ENCODE measurements at regions not wholly inside any gene's neighbourhood (a gene's known extent, or its start where the extent isn't known, plus 50 kb on each side); places are given as distances from the start of the nearest gene placed in this dataset.

- DNase-seq (ENCODE audit: low spot score): no peak
- Mint-ChIP-seq H3K27ac (no peak overlapping the region), H3K36me3 (no peaks in the 10 kb centered on the region), H3K9me3 (peaks cover 4% of the 10 kb centered on the region), H3K4me3 (no peak overlapping the region), H3K27me3 (no peaks in the 10 kb centered on the region), H3K4me1 (ENCODE audit: low read depth in 2 of 2) (no peaks in the 10 kb centered on the region)
- ATAC-seq: no peak
Observed at GRCh38 chr21:24785033-24785432, 822.2 kb downstream of the MRPL39 start.

GRCh38 chr21:24781146-24781545 lies 826.1 kb downstream of the MRPL39 start:
- no peak overlapping the region for H3K27ac Mint-ChIP-seq
- no peak for DNase-seq (ENCODE audit: low spot score)
- H3K4me3 Mint-ChIP-seq: no peak overlapping the region
- no peaks in the 10 kb centered on the region for H3K36me3 Mint-ChIP-seq
- no peaks in the 10 kb centered on the region for H3K27me3 Mint-ChIP-seq
- H3K9me3 Mint-ChIP-seq: peaks cover 4% of the 10 kb centered on the region
- H3K4me1 Mint-ChIP-seq (ENCODE audit: low read depth in 2 of 2): no peaks in the 10 kb centered on the region
- ATAC-seq: no peak

DNA sequence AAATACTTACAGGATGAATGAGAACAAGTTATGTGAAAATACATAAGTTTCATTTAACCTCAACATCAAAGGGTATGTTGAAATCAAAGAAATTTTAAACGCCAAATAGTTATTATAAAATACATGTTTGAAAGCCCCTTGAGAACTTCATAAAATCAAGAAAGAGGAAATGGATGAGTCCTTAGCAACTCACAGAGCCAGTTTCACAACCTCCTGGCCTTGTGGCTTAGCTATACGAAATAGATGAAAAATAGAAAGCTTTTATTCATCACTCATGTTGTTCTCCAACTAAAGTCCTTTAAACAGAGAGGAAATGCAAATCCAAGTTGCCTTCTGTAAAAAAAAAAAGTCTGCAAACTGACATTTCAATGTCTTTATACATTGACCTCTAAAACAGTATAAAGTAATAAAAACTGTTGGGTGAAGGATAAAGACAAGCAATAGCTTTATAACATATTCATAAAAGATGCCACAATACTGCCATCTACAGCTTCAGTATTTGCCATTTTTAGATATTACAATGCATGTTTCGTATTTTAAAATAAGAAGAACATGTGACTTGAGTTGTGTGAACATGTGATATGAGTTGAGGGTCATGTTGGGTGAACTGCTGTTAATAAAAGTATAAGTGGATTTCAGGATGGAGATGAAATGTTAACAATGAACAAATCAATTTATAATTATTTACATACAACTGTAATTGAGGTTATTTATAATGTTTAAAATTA lies 847.8 kb downstream of the MRPL39 start:
- Mint-ChIP-seq H3K9me3 (peaks cover 5% of the 10 kb centered on the region), H3K27ac (no peak overlapping the region), H3K4me3 (no peak overlapping the region), H3K4me1 (ENCODE audit: low read depth in 2 of 2) (no peaks in the 10 kb centered on the region), H3K27me3 (no peaks in the 10 kb centered on the region), H3K36me3 (no peaks in the 10 kb centered on the region)
- DNase-seq (ENCODE audit: low spot score): no peak
- no peak for ATAC-seq

- DNase-seq (ENCODE audit: low spot score): no peak
- Mint-ChIP-seq H3K27me3 (no peaks in the 10 kb centered on the region), H3K4me3 (no peak overlapping the region), H3K9me3 (peaks cover 7% of the 10 kb centered on the region), H3K36me3 (peaks cover 5% of the 10 kb centered on the region), H3K27ac (no peak overlapping the region), H3K4me1 (ENCODE audit: low read depth in 2 of 2) (no peaks in the 10 kb centered on the region)
- ATAC-seq: no peak
Observed at GRCh38 chr21:24738063-24738462, 869.2 kb downstream of the MRPL39 start.

- Mint-ChIP-seq H3K27me3 (no peaks in the 10 kb centered on the region), H3K27ac (no peak overlapping the region), H3K36me3 (peaks cover under 1% of the 10 kb centered on the region), H3K4me1 (ENCODE audit: low read depth in 2 of 2) (no peaks in the 10 kb centered on the region), H3K4me3 (no peak overlapping the region), H3K9me3 (peaks cover 3% of the 10 kb centered on the region)
- ATAC-seq (no peak), DNase-seq (ENCODE audit: low spot score) (no peak)
Observed at GRCh38 chr21:24737296-24737850, 869.9 kb downstream of the MRPL39 start.

- no peak overlapping the region for H3K4me3 Mint-ChIP-seq
- H3K27me3 Mint-ChIP-seq: no peaks in the 10 kb centered on the region
- no peak for DNase-seq (ENCODE audit: low spot score)
- peaks cover 5% of the 10 kb centered on the region for H3K9me3 Mint-ChIP-seq
- H3K4me1 Mint-ChIP-seq (ENCODE audit: low read depth in 2 of 2): no peaks in the 10 kb centered on the region
- no peak overlapping the region for H3K27ac Mint-ChIP-seq
- no peak for ATAC-seq
- H3K36me3 Mint-ChIP-seq: no peaks in the 10 kb centered on the region
Observed at GRCh38 chr21:24730661-24731060, 876.6 kb downstream of the MRPL39 start.

- H3K27ac Mint-ChIP-seq: no peak overlapping the region
- DNase-seq (ENCODE audit: low spot score) (no peak), ATAC-seq (no peak)
- H3K4me3 Mint-ChIP-seq: no peak overlapping the region
- H3K27me3 Mint-ChIP-seq: no peaks in the 10 kb centered on the region
- H3K4me1 Mint-ChIP-seq (ENCODE audit: low read depth in 2 of 2): no peaks in the 10 kb centered on the region
- peaks cover 5% of the 10 kb centered on the region for H3K9me3 Mint-ChIP-seq
- no peaks in the 10 kb centered on the region for H3K36me3 Mint-ChIP-seq
Observed at GRCh38 chr21:24729568-24729967, 877.7 kb downstream of the MRPL39 start.

- Mint-ChIP-seq H3K36me3 (no peaks in the 10 kb centered on the region), H3K27me3 (no peaks in the 10 kb centered on the region), H3K27ac (no peak overlapping the region), H3K4me3 (no peak overlapping the region), H3K9me3 (peaks cover 5% of the 10 kb centered on the region), H3K4me1 (ENCODE audit: low read depth in 2 of 2) (no peaks in the 10 kb centered on the region)
- ATAC-seq (no peak), DNase-seq (ENCODE audit: low spot score) (no peak)
Observed at GRCh38 chr21:24727803-24728440, 879.4 kb downstream of the MRPL39 start.

DNA sequence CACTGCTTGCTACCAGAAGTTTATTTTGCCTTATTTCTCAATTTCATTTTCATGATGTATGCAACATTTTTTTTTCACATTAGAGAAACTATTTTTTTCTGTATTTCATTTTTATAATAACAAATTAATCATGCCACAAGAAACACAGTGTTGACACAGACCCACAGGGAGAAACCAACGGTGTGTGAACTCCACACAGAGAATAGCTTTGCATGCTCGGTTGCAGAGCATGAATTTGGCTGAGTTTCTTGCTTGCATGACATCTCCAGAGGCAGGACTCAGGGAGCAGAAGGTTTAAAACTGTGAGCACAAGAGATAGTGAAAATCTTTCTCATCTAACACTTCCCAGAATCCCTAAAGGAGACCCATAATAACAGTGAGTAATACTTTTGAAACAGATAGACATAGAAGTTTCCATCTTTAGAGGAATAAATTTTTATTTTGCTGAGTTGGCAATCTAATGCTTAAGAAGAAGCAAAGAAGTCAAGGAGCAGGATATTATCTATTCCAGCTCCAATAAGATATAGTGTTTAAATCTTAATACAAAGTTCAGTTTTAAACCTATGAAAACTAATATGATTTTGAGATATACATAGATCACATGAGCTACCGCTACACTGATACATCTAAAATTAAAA lies 890.9 kb downstream of the MRPL39 start:
- Mint-ChIP-seq H3K4me3 (no peak overlapping the region), H3K9me3 (peaks cover 15% of the 10 kb centered on the region), H3K4me1 (ENCODE audit: low read depth in 2 of 2) (no peaks in the 10 kb centered on the region), H3K27me3 (no peaks in the 10 kb centered on the region), H3K27ac (no peak overlapping the region), H3K36me3 (no peaks in the 10 kb centered on the region)
- ATAC-seq: no peak
- no peak for DNase-seq (ENCODE audit: low spot score)

GRCh38 chr21:24714646-24715200 lies 892.6 kb downstream of the MRPL39 start:
- Mint-ChIP-seq H3K27ac (no peak overlapping the region), H3K9me3 (peaks cover 8% of the 10 kb centered on the region), H3K4me3 (no peak overlapping the region), H3K4me1 (ENCODE audit: low read depth in 2 of 2) (no peaks in the 10 kb centered on the region), H3K27me3 (no peaks in the 10 kb centered on the region), H3K36me3 (no peaks in the 10 kb centered on the region)
- ATAC-seq (no peak), DNase-seq (ENCODE audit: low spot score) (no peak)

- Mint-ChIP-seq H3K4me1 (ENCODE audit: low read depth in 2 of 2) (no peaks in the 10 kb centered on the region), H3K9me3 (peaks cover 10% of the 10 kb centered on the region), H3K4me3 (no peak overlapping the region), H3K27me3 (no peaks in the 10 kb centered on the region), H3K27ac (no peak overlapping the region), H3K36me3 (no peaks in the 10 kb centered on the region)
- ATAC-seq (no peak), DNase-seq (ENCODE audit: low spot score) (no peak)
Observed at GRCh38 chr21:24705201-24705600, 902.1 kb downstream of the MRPL39 start.

DNA sequence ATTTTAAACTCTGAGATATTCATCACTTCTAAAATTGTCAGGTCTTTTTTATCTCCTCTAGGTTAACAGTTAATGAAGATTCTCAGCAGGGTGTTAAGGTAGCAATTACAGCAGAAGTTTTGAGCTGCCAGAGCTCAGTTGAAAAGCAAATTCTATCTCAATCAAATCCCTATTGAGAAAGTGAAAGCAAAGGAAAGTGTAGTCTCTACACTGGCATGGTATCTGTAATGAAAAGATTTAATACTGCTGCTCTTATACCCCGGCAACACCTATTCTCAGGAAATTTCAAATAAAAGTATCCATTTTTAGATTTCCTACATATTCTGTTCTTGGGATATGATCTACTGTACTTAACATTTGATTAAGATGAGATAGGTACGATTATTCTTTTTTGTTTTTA lies 913.5 kb downstream of the MRPL39 start:
- H3K36me3 Mint-ChIP-seq: no peaks in the 10 kb centered on the region
- ATAC-seq: no peak
- H3K4me3 Mint-ChIP-seq: no peak overlapping the region

DNA sequence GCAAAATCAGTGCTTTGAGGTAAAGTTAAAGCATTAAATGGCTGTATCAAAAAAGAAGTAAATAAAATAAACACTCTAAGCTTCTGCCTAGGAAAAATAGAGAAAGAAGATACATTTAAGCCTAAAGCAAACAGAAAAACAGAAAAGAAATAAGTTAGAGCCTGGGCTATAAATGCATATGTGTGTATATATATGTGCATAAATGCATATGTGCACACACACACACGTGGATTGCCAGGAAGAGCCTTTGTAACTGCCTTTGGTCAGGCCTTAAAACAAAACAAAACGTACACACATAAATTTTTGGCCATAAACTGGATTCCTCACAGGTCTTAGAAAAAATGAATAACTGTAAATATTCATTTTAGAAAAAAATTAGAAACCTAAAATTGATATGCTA lies 925.8 kb downstream of the MRPL39 start:
- Mint-ChIP-seq H3K27ac (no peak overlapping the region), H3K4me3 (no peak overlapping the region), H3K9me3 (peaks cover 8% of the 10 kb centered on the region), H3K4me1 (ENCODE audit: low read depth in 2 of 2) (no peaks in the 10 kb centered on the region), H3K36me3 (no peaks in the 10 kb centered on the region), H3K27me3 (no peaks in the 10 kb centered on the region)
- ATAC-seq (no peak), DNase-seq (ENCODE audit: low spot score) (no peak)

More for the DNA sequence above, 913.5 kb downstream of the MRPL39 start:
- Mint-ChIP-seq H3K4me1 (ENCODE audit: low read depth in 2 of 2) (no peaks in the 10 kb centered on the region), H3K9me3 (peaks cover 16% of the 10 kb centered on the region), H3K27ac (no peak overlapping the region), H3K27me3 (no peaks in the 10 kb centered on the region)
- DNase-seq (ENCODE audit: low spot score): no peak

GRCh38 chr21:24671901-24672300 lies 935.4 kb downstream of the MRPL39 start:
- H3K4me3 Mint-ChIP-seq: no peak overlapping the region
- ATAC-seq: no peak
- no peak overlapping the region for H3K27ac Mint-ChIP-seq
- no peaks in the 10 kb centered on the region for H3K36me3 Mint-ChIP-seq
- no peaks in the 10 kb centered on the region for H3K4me1 Mint-ChIP-seq (ENCODE audit: low read depth in 2 of 2)
- no peak for DNase-seq (ENCODE audit: low spot score)
- no peaks in the 10 kb centered on the region for H3K27me3 Mint-ChIP-seq
- peaks cover 8% of the 10 kb centered on the region for H3K9me3 Mint-ChIP-seq
